Vagina (tissue), 2 donors: ENCODE measurements at regions not wholly inside any gene's neighbourhood (a gene's known extent, or its start where the extent isn't known, plus 50 kb on each side); places are given as distances from the start of the nearest gene placed in this dataset.

Experiments
- DNase-seq, 2 donors: peaks; one replicate each; pipeline ENCODE4 v3.0.0-alpha.2; 2017; ENCODE audit errors: extremely low spot score in 2 of 2
- H3K27ac ChIP-seq: fragments of 200-600 bp; sonication (generic); one replicate; pipeline ENCODE4 v1.5.1; 2019
- H3K27me3 ChIP-seq: fragments of 200-600 bp; sonication (generic); one replicate; pipeline ENCODE4 v1.5.1; 2019
- H3K36me3 ChIP-seq, 2 donors: fragments of 200-600 bp; sonication (generic); one replicate each; pipeline ENCODE4 v1.5.1; 2017 to 2019
- H3K4me1 ChIP-seq: fragments of 200-600 bp; sonication (generic); one replicate; pipeline ENCODE4 v1.5.1; 2019
- H3K4me3 ChIP-seq, 2 donors: fragments of 200-600 bp; sonication (generic); 1 replicate in 1 of 2; 2 replicates in 1 of 2; pipeline ENCODE4 v1.5.1; 2016 to 2019
- H3K9me3 ChIP-seq: fragments of 200-600 bp; sonication (generic); one replicate; pipeline ENCODE4 v1.5.1; 2019
- POLR2A ChIP-seq, 2 donors: fragments of 450-650 bp; IDR thresholded peaks; one replicate each; pipeline ENCODE4 v1.6.1; 2017; ENCODE audit warnings: antibody characterized with exemption in 2 of 2, mild to moderate bottlenecking in 2 of 2, moderate library complexity in 2 of 2
- POLR2AphosphoS5 ChIP-seq, 2 donors: sonication (generic); formaldehyde crosslinking; IDR thresholded peaks; one replicate each; pipeline ENCODE4 v1.9.0; 2017; ENCODE audit warnings: antibody characterized with exemption in 2 of 2, mild to moderate bottlenecking in 2 of 2, low read depth in 1 of 2; ENCODE audit not compliant: insufficient read depth in 1 of 2
- intact Hi-C: fragments of 100-400 bp; cut with DNase I; formaldehyde crosslinking; loops from one replicate; pipeline ENCODE4 v1.15.1; 2023
- TF ChIP-seq, protein P1 (sequence below), 3 experiments: fragments of 450-650 bp in 2 of 3; fragments of 200-600 bp in 1 of 3; sonication (generic) in 1 of 3; IDR thresholded peaks; one replicate each; pipeline ENCODE4 v1.5.1; 2017 to 2019; ENCODE audit warnings: antibody characterized with exemption in 3 of 3, mild to moderate bottlenecking in 2 of 3, moderate library complexity in 2 of 3

DNA sequence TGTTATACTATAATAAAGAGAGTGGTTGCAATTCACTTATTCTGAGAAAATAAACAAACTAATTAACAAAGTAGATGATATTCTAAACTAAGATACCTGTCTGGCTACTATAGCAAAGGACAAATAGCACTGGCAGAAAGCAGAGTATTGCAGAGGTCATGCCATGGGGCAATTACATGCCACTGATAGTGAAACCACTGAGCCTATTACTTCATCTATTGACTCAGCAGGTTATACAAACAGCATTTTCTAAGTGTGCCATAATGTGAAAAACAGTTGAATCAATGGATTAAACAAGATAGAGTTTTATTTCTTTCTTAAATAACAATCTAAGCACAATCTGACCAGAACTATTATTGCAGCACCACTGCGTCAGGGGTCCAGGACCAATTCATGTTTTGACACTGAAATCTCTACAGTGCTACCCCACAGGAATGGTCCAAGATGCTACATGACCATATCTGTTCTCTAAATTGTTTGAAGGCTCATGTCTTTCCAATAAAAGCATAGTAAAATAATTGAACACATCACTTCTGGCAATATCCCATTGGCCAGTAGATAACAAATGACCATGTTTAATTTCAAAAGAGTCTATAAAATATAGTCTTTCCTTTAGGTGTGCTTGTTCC lies 389.5 kb upstream of the GRID2 start:
- DNase-seq = no peak
- Histone ChIP-seq H3K9me3 (no peaks in the 10 kb centered on the region), H3K36me3 (no peaks in the 10 kb centered on the region), H3K27me3 (no peaks in the 10 kb centered on the region), H3K4me1 (no peaks in the 10 kb centered on the region), H3K4me3 (no peak overlapping the region), H3K27ac (no peak overlapping the region)
- intact Hi-C loops = no loop called here
- TF ChIP-seq POLR2A (IDR thresholded peaks at IDR 0.05) (no peak), POLR2AphosphoS5 (IDR thresholded peaks at IDR 0.05; ENCODE audit: insufficient read depth in 1 of 2, low read depth in 1 of 2) (no peak)
- TF ChIP-seq, protein P1, sequence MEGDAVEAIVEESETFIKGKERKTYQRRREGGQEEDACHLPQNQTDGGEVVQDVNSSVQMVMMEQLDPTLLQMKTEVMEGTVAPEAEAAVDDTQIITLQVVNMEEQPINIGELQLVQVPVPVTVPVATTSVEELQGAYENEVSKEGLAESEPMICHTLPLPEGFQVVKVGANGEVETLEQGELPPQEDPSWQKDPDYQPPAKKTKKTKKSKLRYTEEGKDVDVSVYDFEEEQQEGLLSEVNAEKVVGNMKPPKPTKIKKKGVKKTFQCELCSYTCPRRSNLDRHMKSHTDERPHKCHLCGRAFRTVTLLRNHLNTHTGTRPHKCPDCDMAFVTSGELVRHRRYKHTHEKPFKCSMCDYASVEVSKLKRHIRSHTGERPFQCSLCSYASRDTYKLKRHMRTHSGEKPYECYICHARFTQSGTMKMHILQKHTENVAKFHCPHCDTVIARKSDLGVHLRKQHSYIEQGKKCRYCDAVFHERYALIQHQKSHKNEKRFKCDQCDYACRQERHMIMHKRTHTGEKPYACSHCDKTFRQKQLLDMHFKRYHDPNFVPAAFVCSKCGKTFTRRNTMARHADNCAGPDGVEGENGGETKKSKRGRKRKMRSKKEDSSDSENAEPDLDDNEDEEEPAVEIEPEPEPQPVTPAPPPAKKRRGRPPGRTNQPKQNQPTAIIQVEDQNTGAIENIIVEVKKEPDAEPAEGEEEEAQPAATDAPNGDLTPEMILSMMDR (IDR thresholded peaks at IDR 0.05) = no peak

DNA sequence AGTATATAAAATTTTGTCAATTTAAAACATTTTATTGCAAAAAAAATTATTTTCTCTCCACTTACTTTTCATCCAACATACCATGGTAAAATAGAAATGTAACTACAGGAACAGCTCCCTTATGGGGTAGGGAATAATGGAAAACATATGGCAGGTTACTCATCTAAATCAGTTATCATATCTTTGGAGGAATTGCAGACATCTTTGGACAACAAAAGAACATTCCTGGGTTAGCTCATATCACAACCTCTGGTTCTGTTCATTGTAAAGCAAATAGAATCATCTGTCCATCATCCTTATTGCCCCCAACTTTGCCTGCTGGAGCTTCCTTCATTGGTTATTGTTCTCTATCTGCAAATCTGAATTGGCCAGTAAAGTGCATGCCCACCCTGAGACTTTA lies 387.5 kb upstream of the GRID2 start:
- TF ChIP-seq, protein P1 (IDR thresholded peaks at IDR 0.05) = no peak
- TF ChIP-seq POLR2AphosphoS5 (IDR thresholded peaks at IDR 0.05; ENCODE audit: insufficient read depth in 1 of 2, low read depth in 1 of 2) (no peak), POLR2A (IDR thresholded peaks at IDR 0.05) (no peak)
- no peak overlapping the region for H3K4me3 ChIP-seq
- DNase-seq = no peak
- no peak overlapping the region for H3K27ac ChIP-seq
- no peaks in the 10 kb centered on the region for H3K4me1 ChIP-seq
- no peaks in the 10 kb centered on the region for H3K9me3 ChIP-seq
- H3K27me3 ChIP-seq = no peaks in the 10 kb centered on the region
- intact Hi-C loops = no loop called here
- H3K36me3 ChIP-seq = no peaks in the 10 kb centered on the region

DNA sequence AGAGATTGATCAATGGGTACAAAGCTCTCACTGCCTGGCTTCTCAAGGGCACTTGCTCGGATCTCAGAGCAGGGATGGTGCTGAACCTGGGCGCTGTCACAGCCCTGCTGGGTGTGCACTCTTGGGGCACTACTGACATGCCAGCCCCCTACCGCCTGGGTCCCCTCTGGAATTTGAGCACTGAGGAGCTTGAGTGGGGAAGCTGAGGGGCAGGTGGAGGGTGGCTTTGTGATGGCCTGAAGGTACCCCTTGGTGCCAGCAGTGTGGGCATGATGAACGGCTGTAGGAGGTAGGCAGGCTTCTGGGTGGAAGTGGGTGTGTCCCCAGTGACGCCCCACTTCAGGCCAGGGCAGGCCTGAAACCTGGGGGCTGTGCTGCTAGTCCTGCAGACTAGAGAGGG lies 379.1 kb upstream of the GRID2 start:
- H3K27me3 ChIP-seq = no peaks in the 10 kb centered on the region
- no peaks in the 10 kb centered on the region for H3K9me3 ChIP-seq
- H3K36me3 ChIP-seq = no peaks in the 10 kb centered on the region
- H3K4me3 ChIP-seq = no peak overlapping the region
- H3K4me1 ChIP-seq = no peaks in the 10 kb centered on the region
- no peak overlapping the region for H3K27ac ChIP-seq
- TF ChIP-seq POLR2AphosphoS5 (IDR thresholded peaks at IDR 0.05; ENCODE audit: insufficient read depth in 1 of 2, low read depth in 1 of 2) (no peak), POLR2A (IDR thresholded peaks at IDR 0.05) (no peak)
- TF ChIP-seq, protein P1 (IDR thresholded peaks at IDR 0.05) = no peak
- no peak for DNase-seq
- intact Hi-C loops = no loop called here

DNA sequence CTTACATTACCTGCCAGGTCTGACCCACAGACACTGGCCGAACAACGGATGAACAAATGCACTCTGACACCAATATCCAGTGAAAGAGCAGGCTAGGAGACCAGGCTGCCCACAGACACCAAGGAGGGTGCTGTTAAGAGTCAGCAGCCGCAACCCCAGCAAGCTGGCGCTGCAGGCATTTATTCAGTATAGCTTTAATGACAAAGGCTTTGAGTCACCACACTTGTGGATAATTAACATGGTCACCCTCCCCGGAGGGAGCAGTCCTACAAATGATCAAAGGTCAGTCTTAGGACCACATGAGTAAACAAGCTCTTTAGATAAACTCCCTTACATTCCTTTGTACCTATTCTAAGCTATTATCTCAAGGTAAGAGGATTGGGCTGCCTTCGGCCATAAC lies 368.5 kb upstream of the GRID2 start:
- no peak overlapping the region for H3K27ac ChIP-seq
- no peak for DNase-seq

DNA sequence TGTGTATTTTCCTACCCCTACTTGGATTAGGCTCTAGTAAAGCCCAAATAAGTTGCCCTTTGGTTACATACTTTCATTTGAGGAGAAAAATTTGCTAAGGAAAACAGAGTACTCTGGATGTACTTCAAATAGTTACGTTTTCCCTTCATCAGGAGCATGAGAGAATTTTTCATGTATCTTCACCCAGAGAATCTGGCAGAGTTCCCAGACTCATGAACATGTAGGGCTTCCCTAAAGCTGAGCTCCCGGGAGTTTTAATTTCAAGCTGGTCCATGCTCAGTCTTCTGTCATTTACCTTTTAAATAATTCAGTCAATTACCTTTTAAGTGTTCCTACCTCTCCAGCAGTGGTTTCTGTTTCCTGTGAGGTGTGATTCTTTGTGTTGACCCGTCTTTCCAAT lies 367.5 kb upstream of the GRID2 start:
- Histone ChIP-seq H3K4me3 (no peak overlapping the region), H3K27ac (no peak overlapping the region), H3K27me3 (no peaks in the 10 kb centered on the region), H3K9me3 (no peaks in the 10 kb centered on the region), H3K4me1 (no peaks in the 10 kb centered on the region), H3K36me3 (no peaks in the 10 kb centered on the region)
- intact Hi-C loops = no loop called here
- TF ChIP-seq POLR2A (IDR thresholded peaks at IDR 0.05) (no peak), POLR2AphosphoS5 (IDR thresholded peaks at IDR 0.05; ENCODE audit: insufficient read depth in 1 of 2, low read depth in 1 of 2) (no peak)
- TF ChIP-seq, protein P1 (IDR thresholded peaks at IDR 0.05) = no peak
- DNase-seq = no peak

More for the DNA sequence above, 368.5 kb upstream of the GRID2 start:
- intact Hi-C loops = no loop called here
- Histone ChIP-seq H3K4me3 (no peak overlapping the region), H3K27me3 (no peaks in the 10 kb centered on the region), H3K9me3 (no peaks in the 10 kb centered on the region), H3K36me3 (no peaks in the 10 kb centered on the region), H3K4me1 (no peaks in the 10 kb centered on the region)
- TF ChIP-seq POLR2A (IDR thresholded peaks at IDR 0.05) = no peak
- TF ChIP-seq POLR2AphosphoS5 (IDR thresholded peaks at IDR 0.05; ENCODE audit: insufficient read depth in 1 of 2, low read depth in 1 of 2) = no peak
- TF ChIP-seq, protein P1 (IDR thresholded peaks at IDR 0.05) = no peak
